Ammon's horn (tissue), 1 donor: ENCODE measurements at regions not wholly inside any gene's neighbourhood (a gene's known extent, or its start where the extent isn't known, plus 50 kb on each side); places are given as distances from the start of the nearest gene placed in this dataset.

Experiments
- DNase-seq: peaks from one replicate; pipeline ENCODE4 v3.0.0-alpha.2; 2016; ENCODE audit warnings: low spot score

- DNase-seq = no peak
Observed at GRCh38 chr1:232278925-232279324, 351.0 kb downstream of the SIPA1L2 start.

GRCh38 chr1:232276651-232277050 lies 353.3 kb downstream of the SIPA1L2 start:
- no peak for DNase-seq

DNA sequence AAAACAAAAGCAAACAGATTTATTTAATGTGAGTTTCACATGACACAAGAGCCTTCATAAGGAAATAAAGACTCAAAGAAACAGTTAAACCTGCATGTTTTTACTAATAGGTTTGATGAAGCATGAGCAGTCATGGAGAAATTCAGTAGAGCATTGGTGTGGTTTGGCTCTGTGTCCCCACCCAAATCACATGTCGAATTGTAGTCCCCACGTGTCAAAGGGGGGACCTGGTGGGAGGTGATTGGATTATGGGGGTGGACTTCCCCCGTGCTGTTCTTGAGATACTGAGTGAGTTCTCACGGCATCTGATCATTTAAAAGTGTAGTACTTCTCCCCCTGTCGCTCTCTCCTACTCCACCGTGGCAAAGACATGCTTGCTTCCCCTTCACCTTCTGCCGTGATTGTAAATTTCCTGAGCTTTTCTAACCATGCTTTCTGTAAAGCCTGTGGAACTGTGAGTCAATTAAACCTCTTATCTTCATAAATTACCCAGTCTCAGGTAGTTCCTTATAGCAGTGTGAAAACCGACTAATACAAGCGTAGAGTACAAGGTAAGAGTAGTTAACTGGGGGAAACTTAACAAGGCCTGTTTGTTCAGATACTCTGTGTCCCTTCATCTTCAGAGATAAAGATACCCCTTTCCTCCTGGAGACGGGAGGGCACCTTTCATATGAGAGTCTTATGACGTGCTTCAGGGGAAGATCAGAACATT lies 354.8 kb downstream of the SIPA1L2 start:
- DNase-seq = no peak

- DNase-seq = no peak
Observed at GRCh38 chr1:232274236-232274855, 355.6 kb downstream of the SIPA1L2 start.

DNA sequence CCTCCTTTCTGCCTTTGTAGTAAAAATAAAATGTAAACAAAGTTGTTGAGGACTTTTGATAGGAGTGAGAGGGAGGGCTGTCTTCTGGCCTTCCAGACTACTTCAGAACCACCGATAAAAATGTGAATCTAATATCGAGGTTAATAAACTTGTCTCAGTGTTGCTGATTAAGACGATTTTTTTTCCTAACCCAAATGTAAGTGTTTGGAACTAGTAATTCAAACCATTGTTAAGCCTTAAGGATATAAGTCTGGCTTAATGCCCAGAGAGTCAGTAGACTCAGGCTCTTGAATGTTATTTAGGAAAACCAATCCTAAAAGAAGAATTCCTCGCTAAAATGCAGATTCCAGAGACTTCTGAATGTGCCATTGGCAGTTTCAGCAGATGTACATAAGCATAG lies 356.9 kb downstream of the SIPA1L2 start:
- DNase-seq = no peak

DNA sequence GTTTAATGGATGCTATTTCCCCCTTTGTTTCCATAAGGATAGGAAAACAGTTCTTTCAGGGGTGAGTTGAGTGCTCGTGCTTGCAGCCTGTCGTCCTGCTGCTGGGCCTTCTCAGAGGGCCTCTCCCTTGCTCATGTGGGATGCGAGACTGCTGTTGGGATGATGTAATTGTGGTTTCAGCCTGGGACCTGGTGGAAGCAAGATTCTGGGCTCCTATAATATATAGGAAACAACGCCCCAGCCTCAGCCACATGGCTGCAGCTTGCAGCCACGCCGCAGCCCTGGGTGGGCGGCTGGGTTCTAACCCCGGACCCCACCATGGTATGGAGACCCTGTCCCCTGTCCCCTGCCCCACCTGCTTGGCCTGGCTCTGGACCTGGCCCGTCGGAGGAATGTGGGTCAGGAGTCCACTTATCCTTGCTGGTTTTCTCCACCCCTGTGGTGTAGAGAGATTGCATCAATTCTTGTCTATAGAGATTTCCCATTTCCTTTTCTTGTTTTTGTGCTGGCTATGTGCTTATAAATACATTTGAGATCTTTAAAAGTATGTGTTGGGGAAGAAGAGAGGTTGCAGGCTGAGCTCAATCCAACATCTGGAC lies 357.8 kb downstream of the SIPA1L2 start:
- DNase-seq = no peak

DNA sequence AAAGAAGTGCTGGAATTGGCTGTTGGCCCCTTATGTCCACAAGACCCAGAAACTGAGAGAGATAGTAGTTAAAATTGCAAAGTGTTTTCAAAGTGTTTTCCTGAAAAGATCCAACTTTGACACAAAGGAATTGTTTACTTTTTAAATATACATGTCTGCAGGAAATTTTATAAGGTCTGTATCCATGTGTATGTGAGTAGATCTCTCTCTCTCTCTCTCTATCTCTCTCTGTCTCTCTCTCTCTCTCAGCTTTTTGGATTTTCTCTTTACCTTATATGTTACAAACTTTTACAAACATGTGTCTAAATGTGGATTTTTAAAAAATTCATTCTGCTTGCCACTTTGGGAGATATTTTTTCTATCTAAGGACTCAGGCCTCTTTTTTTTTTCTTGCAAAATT lies 358.6 kb downstream of the SIPA1L2 start:
- no peak for DNase-seq

DNA sequence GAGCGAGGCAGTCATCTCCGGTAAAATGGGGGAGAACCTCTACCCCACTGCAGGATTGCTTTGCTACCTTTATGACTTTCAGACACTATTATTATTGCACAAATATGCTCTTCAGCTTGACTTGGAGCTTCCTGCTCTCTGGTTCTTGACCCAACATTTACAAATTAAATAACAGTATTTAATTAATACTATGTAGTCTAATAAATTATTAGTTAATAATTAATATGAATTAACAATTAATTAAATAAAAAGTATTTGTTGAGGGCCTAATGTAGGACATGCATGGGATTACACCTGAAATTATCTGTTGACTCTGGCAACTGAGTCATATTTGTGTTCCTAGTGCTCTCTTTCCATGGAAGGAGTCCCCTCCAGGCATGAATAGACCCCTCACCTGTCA lies 359.9 kb downstream of the SIPA1L2 start:
- no peak for DNase-seq

DNA sequence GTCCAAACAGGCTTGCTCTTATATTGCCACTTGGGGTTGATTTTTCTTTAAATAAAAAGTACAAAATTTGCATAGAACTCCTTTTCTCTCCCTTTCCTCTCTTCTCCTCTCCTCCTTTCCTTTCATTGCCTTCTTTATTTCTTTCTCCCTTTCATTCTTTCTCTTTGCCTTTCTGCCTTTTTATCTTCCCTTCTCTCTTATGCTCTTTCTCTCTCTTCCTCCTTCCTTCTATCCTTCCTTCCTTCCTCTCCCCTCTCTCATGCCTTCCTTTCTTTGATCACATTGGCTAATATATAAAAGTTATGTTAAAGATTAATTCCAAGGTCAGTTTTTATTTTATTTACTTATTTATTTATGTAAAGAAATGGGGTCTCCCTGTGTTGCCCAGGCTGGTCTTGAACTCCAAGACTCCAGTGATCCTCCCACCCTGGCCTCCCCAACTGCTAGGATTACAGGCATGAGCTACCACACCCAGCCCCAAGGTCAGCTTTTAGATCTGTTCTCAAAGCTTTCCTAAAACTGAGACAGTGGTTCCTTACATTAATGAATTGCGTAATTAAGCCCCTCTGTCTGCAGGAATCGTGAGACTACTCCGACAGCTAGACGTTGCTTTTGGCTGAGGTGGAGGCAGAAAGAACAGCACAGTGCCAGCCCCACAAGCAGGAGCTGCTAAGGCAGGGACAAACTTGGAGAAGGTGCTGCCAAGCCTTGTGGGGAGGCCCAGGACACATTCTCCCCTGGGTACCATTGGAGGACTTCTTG lies 361.9 kb downstream of the SIPA1L2 start:
- DNase-seq = no peak

DNA sequence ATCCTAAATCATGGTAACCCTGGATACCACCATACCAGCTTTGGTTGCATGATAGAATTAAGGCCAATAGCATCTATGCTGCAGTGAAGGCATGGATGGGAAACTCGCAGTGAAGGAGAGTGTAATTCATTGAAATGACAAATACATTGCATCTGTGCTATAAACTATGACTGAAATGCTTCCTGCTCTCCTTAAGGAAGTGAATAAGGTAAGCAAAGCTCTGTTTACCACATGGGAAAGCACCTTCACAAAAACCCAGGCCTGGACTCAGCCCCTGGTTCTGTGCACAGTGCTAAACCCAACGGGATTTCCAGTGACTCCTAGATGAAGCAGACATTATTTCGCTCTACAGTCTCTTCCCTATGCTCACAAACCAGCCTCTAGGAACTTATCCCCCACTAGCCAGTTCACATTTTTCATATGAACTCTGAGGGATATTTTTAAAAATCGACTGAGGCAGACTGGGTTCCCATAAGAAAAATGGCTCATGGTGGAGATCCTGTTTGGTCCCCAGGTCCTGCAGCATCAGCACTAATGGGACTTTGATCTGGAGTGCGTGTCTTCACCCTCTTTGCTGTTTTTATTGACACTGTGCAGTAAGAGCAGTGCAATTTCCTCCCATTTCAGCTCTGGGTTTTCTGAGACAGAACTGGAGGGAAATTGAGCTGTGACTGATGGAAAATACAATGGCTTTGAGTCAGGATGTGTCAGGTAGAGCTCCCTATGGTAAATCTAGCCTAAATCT lies 362.7 kb downstream of the SIPA1L2 start:
- DNase-seq = no peak

DNA sequence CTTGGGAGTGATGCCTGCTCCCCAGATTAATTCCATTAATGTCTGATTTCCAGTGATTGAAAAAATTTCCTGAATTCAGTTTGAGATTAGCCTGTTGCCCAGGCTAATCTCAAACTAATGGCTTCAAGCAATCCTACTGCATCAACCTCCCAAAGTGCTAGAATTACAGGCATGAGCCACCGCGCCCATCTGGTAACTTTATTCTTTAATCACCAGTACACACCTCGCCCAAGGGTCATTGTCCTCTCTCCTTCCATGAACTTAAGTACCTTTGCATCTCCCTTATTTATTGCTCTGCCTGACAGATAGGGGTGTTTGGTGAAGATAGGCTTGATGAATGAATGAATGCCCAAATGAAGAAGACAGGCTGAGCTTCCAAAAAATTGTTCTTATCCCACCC lies 366.5 kb downstream of the SIPA1L2 start:
- DNase-seq = no peak

GRCh38 chr1:232262991-232263390 lies 366.9 kb downstream of the SIPA1L2 start:
- no peak for DNase-seq

- no peak for DNase-seq
Observed at GRCh38 chr1:232260861-232261260, 369.1 kb downstream of the SIPA1L2 start.

DNA sequence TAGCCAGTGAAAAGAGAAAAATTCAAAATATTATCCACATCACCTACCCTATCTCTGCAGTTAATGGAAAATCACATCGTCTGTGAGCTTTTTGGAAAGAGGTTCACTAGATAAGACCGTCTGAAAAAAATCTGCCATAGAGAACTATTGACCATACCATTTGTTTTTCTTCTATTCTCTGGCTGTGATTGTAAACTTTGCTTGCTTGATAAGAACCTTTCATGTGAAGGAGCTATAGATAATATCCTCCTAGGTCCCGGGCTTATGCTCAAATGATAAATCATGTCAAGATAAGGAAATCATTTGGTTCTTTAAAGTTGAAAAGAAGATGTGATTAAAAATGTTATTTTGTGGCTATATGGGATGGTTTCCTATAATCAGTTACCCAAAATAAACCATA lies 369.9 kb downstream of the SIPA1L2 start:
- no peak for DNase-seq

- DNase-seq = no peak
Observed at GRCh38 chr1:232259333-232259732, 370.6 kb downstream of the SIPA1L2 start.

GRCh38 chr1:232252546-232253118 lies 377.3 kb downstream of the SIPA1L2 start:
- DNase-seq = no peak

- no peak for DNase-seq
Observed at GRCh38 chr1:232250838-232251237, 379.1 kb downstream of the SIPA1L2 start.

- no peak for DNase-seq
Observed at GRCh38 chr1:232249861-232250777, 379.8 kb downstream of the SIPA1L2 start.

DNA sequence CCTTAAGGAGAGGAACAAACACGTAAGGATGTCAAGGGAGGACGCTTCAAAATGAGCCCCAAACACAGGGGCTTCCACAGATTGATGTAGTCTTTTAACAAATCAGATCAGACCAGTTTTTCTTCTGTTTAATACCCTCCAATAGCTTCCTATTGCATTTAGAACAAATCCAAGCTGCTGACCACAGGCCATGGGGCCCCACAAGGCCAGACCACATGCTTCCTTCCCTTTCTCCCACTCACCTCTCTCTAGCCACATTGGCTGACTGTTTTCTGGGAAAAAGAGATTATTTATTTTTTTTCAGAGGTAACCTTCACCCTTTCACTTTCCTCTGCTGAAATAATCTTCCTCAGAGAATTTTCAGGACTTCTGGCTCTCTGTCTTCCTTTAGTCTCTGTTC lies 380.6 kb downstream of the SIPA1L2 start:
- no peak for DNase-seq

GRCh38 chr1:232248276-232248820 lies 381.6 kb downstream of the SIPA1L2 start:
- no peak for DNase-seq
